ENCODE measurements at regions not wholly inside any gene's neighbourhood (a gene's known extent, or its start where the extent isn't known, plus 50 kb on each side); places are given as distances from the start of the nearest gene placed in this dataset.
"Not testable (repeated sequence)": the region's sequence is repeated elsewhere in the genome, so short reads cannot be mapped to it uniquely, and the experiment has no call there.

GRCh38 chr1:177710696-177711620 lies 258.9 kb downstream of the SEC16B start:
- DNase-seq (ENCODE audit: low spot score) = no peak

GRCh38 chr1:177708406-177708805 lies 261.5 kb downstream of the SEC16B start:
- DNase-seq (ENCODE audit: low spot score) = no peak

- DNase-seq (ENCODE audit: low spot score) = no peak
These were observed 262.9 kb downstream of the SEC16B start for GRCh38 chr1:177706977-177707376.

- no peak for DNase-seq (ENCODE audit: low spot score)
These were observed 264.0 kb downstream of the SEC16B start for GRCh38 chr1:177705839-177706238.

GRCh38 chr1:177703888-177704446 lies 265.9 kb downstream of the SEC16B start:
- no peak for DNase-seq (ENCODE audit: low spot score)

GRCh38 chr1:177701654-177702353 lies 268.1 kb downstream of the SEC16B start:
- no peak for DNase-seq (ENCODE audit: low spot score)

- DNase-seq (ENCODE audit: low spot score) = no peak
These were observed 269.0 kb downstream of the SEC16B start for GRCh38 chr1:177700856-177701255.

GRCh38 chr1:177690996-177691395 lies 278.9 kb downstream of the SEC16B start:
- DNase-seq (ENCODE audit: low spot score) = no peak

- no peak for DNase-seq (ENCODE audit: low spot score)
These were observed 282.3 kb downstream of the SEC16B start for GRCh38 chr1:177687544-177687943.

- DNase-seq (ENCODE audit: low spot score) = no peak
These were observed 282.9 kb downstream of the SEC16B start for GRCh38 chr1:177686933-177687332.

GRCh38 chr1:177669161-177669560 lies 300.7 kb downstream of the SEC16B start:
- DNase-seq (ENCODE audit: low spot score) = no peak

GRCh38 chr1:177665935-177666334 lies 303.9 kb downstream of the SEC16B start:
- DNase-seq (ENCODE audit: low spot score) = no peak

- not testable (repeated sequence) for DNase-seq (ENCODE audit: low spot score)
These were observed 305.1 kb downstream of the SEC16B start for GRCh38 chr1:177664742-177665141.

- no peak for DNase-seq (ENCODE audit: low spot score)
These were observed 309.7 kb downstream of the SEC16B start for GRCh38 chr1:177660188-177660587.

- DNase-seq (ENCODE audit: low spot score) = no peak
These were observed 310.6 kb downstream of the SEC16B start for GRCh38 chr1:177659281-177659680.

- no peak for DNase-seq (ENCODE audit: low spot score)
These were observed 313.3 kb downstream of the SEC16B start for GRCh38 chr1:177656598-177656997.

- DNase-seq (ENCODE audit: low spot score) = no peak
These were observed 318.9 kb downstream of the SEC16B start for GRCh38 chr1:177650947-177651346.

GRCh38 chr1:177648731-177649265 lies 321.1 kb downstream of the SEC16B start:
- DNase-seq (ENCODE audit: low spot score) = no peak

- DNase-seq (ENCODE audit: low spot score) = no peak
These were observed 321.7 kb downstream of the SEC16B start for GRCh38 chr1:177648138-177648537.

- no peak for DNase-seq (ENCODE audit: low spot score)
These were observed 322.8 kb downstream of the SEC16B start for GRCh38 chr1:177646757-177647730.

- DNase-seq (ENCODE audit: low spot score) = no peak
These were observed 324.2 kb downstream of the SEC16B start for GRCh38 chr1:177645491-177646190.

All from kidney capillary endothelial cell (primary cell).